CD4-positive, alpha-beta T cell (primary cell): ENCODE measurements at regions not wholly inside any gene's neighbourhood (a gene's known extent, or its start where the extent isn't known, plus 50 kb on each side); places are given as distances from the start of the nearest gene placed in this dataset.
A peak's percentile ranks its signal among the peaks of the same experiment; 100 is the strongest.

Source experiments
- ATAC-seq: fragments of 200-7000 bp; cut with Tn5 transposase; one replicate; pipeline ENCODE4 v1.10.0; 2022; ENCODE audit warnings: mild to moderate bottlenecking; ENCODE audit not compliant: poor library complexity
- CTCF ChIA-PET: fragments of 350-600 bp; sonication (Branson Sonifier 250); formaldehyde crosslinking; loops from one replicate; lab custom pipeline; 2021; ENCODE audit warnings: antibody characterized with exemption, inconsistent platforms; lab: Charles Lee
- POLR2A ChIA-PET: fragments of 350-600 bp; sonication (Branson Sonifier 250); formaldehyde crosslinking; loops from one replicate; lab custom pipeline; 2021; ENCODE audit warnings: antibody characterized with exemption, inconsistent platforms; lab: Charles Lee
- DNase-seq, 14 experiments: peaks; one replicate each; pipeline ENCODE4 v3.0.0-alpha.2; 2013 to 2020; ENCODE audit warnings: mixed read lengths in 2 of 14
- H3K27ac ChIP-seq, 2 donors: one replicate each; pipeline versions ENCODE4 v1.5.1 to v1.7.0; 2013; ENCODE audit warnings: low read length in 2 of 2, low read depth in 1 of 2, mild to moderate bottlenecking in 1 of 2
- H3K27me3 ChIP-seq, 2 experiments: 1 replicate in 1 of 2; 2 replicates in 1 of 2; pipeline versions ENCODE4 v1.6.1 to v1.7.0; 2013; ENCODE audit warnings: low read length in 2 of 2, control low read depth in 1 of 2, mild to moderate bottlenecking in 1 of 2, moderate library complexity in 1 of 2; ENCODE audit not compliant: insufficient read depth in 2 of 2, control insufficient read depth in 1 of 2
- H3K36me3 ChIP-seq: one replicate; pipeline ENCODE4 v1.6.1; 2013; ENCODE audit warnings: low read length, control low read depth; ENCODE audit not compliant: insufficient read depth
- H3K4me1 ChIP-seq: one replicate; pipeline ENCODE4 v1.6.1; 2013; ENCODE audit warnings: low read length, control low read depth; ENCODE audit not compliant: insufficient read depth
- H3K4me3 ChIP-seq: one replicate; pipeline ENCODE4 v1.5.1; 2013; ENCODE audit warnings: mild to moderate bottlenecking, low read length, moderate library complexity
- H3K9me3 ChIP-seq, 2 experiments: 1 replicate in 1 of 2; 2 replicates in 1 of 2; pipeline versions ENCODE4 v1.6.1 to v1.7.0; 2013; ENCODE audit warnings: low read length in 2 of 2, mild to moderate bottlenecking in 2 of 2, control low read depth in 1 of 2, moderate library complexity in 1 of 2; ENCODE audit not compliant: control insufficient read depth in 1 of 2, insufficient read depth in 1 of 2
- H3K27ac Mint-ChIP-seq: one replicate; pipeline ENCODE4 v1.8.0; 2020; ENCODE audit warnings: mixed read lengths
- H3K27me3 Mint-ChIP-seq: one replicate; pipeline ENCODE4 v1.8.0; 2021; ENCODE audit warnings: mixed read lengths
- H3K36me3 Mint-ChIP-seq: one replicate; pipeline ENCODE4 v1.8.0; 2021; ENCODE audit warnings: low read depth, mixed read lengths
- H3K4me1 Mint-ChIP-seq: one replicate; pipeline ENCODE4 v1.8.0; 2021; ENCODE audit warnings: low read depth, mixed read lengths
- H3K4me3 Mint-ChIP-seq: one replicate; pipeline ENCODE4 v1.8.0; 2020; ENCODE audit warnings: mild to moderate bottlenecking, mixed read lengths
- H3K9me3 Mint-ChIP-seq: one replicate; pipeline ENCODE4 v1.8.0; 2020; ENCODE audit warnings: mixed read lengths
- CTCF ChIP-seq: fragments of 200-600 bp; IDR thresholded peaks from one replicate; pipeline ENCODE4 v1.8.0; 2022; ENCODE audit warnings: antibody characterized with exemption, mild to moderate bottlenecking
- intact Hi-C, 2 experiments: fragments of 100-400 bp; cut with DNase I in 1 of 2; cut with micrococcal nuclease in 1 of 2; formaldehyde crosslinking; loops; one replicate each; pipeline versions ENCODE4 v1.15.1 to v1.9.0; 2023 to 2025; cut with DNase I, micrococcal nuclease

- CTCF ChIA-PET, result no interaction called here
- no peaks in the 10 kb centered on the region for H3K4me1 ChIP-seq
- no peak for ATAC-seq
- H3K27me3 ChIP-seq, result no peaks in the 10 kb centered on the region
- no peaks in the 10 kb centered on the region for H3K9me3 ChIP-seq
- Mint-ChIP-seq H3K9me3 (no peaks in the 10 kb centered on the region), H3K36me3 (no peaks in the 10 kb centered on the region), H3K4me3 (no peak overlapping the region), H3K27ac (no peak overlapping the region), H3K4me1 (no peaks in the 10 kb centered on the region), H3K27me3 (peaks cover 41% of the 10 kb centered on the region)
- no peaks in the 10 kb centered on the region for H3K36me3 ChIP-seq
- no peak for TF ChIP-seq CTCF
- no peak overlapping the region for H3K27ac ChIP-seq
- H3K4me3 ChIP-seq, result no peak overlapping the region
- POLR2A ChIA-PET, result no interaction called here
- no peak for DNase-seq
- intact Hi-C loops, result no loop called here
Measured at GRCh38 chr16:17557949-17558348, 87.2 kb upstream of the XYLT1 start.

GRCh38 chr16:17557480-17557879, 86.7 kb upstream of the XYLT1 start:
- CTCF ChIA-PET, result interaction anchor here (1.1 kb wide), 1 partner anchor 22 kb away, joined by 4 read pairs; no protein-coding TSS in a partner anchor
- H3K27me3 Mint-ChIP-seq, result peaks cover 36% of the 10 kb centered on the region
- H3K4me3 Mint-ChIP-seq, result no peak overlapping the region
- Histone ChIP-seq H3K27ac (no peak overlapping the region), H3K4me3 (no peak overlapping the region), H3K27me3 (no peaks in the 10 kb centered on the region), H3K9me3 (no peaks in the 10 kb centered on the region), H3K36me3 (no peaks in the 10 kb centered on the region), H3K4me1 (no peaks in the 10 kb centered on the region)
- no peaks in the 10 kb centered on the region for H3K36me3 Mint-ChIP-seq
- H3K9me3 Mint-ChIP-seq, result no peaks in the 10 kb centered on the region
- intact Hi-C loops, result no loop called here
- POLR2A ChIA-PET, result no interaction called here
- peak in 3 of 14 experiments; percentile 9 to 15 (median 14) for DNase-seq
- ATAC-seq, result peak; percentile 62
- TF ChIP-seq CTCF, result no peak
- no peaks in the 10 kb centered on the region for H3K4me1 Mint-ChIP-seq
- no peak overlapping the region for H3K27ac Mint-ChIP-seq

- H3K4me1 Mint-ChIP-seq, result no peaks in the 10 kb centered on the region
- no peak overlapping the region for H3K27ac Mint-ChIP-seq
- H3K4me3 ChIP-seq, result no peak overlapping the region
- no peak for ATAC-seq
- H3K4me3 Mint-ChIP-seq, result no peak overlapping the region
- H3K36me3 Mint-ChIP-seq, result no peaks in the 10 kb centered on the region
- no peaks in the 10 kb centered on the region for H3K9me3 ChIP-seq
- TF ChIP-seq CTCF, result peak; percentile 60
- intact Hi-C loops, result no loop called here
- H3K36me3 ChIP-seq, result no peaks in the 10 kb centered on the region
- CTCF ChIA-PET, result interaction anchor here (1.1 kb wide), 1 partner anchor 23 kb away, joined by 4 read pairs; no protein-coding TSS in a partner anchor
- no peak overlapping the region for H3K27ac ChIP-seq
- peak in 3 of 14 experiments; percentile 5 to 25 (median 24) for DNase-seq
- POLR2A ChIA-PET, result no interaction called here
- no peaks in the 10 kb centered on the region for H3K27me3 ChIP-seq
- H3K9me3 Mint-ChIP-seq, result no peaks in the 10 kb centered on the region
- H3K27me3 Mint-ChIP-seq, result peaks cover 34% of the 10 kb centered on the region
- H3K4me1 ChIP-seq, result no peaks in the 10 kb centered on the region
Measured at GRCh38 chr16:17556276-17557052, 85.7 kb upstream of the XYLT1 start.
